ENCODE measurements at regions not wholly inside any gene's neighbourhood (a gene's known extent, or its start where the extent isn't known, plus 50 kb on each side); places are given as distances from the start of the nearest gene placed in this dataset.

DNA sequence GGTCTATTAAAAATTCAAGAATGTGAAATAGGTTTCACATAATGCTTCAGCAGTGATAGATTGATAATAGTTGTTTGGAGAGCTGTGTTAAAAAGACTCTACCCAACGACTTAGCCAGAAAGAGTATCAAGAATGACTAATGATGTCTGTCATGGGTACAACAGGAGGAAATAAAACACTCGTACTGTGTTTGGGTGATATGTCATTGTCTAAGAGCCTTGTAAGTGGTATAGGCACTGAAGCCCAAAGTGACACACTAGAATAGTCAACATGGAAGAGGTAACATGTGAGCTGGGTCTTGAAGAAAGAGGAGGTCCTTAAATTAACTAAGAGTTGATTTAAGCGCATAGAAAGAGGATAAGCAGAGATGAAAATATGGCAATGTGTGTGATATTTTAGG is 471.8 kb upstream of the MAN1A1 start:
- H3K9me3 ChIP-seq, result peaks cover 0 to 5% (median 0%) of the 10 kb centered on the region in 8 donors
- no peak for TF ChIP-seq POLR2AphosphoS5 (IDR thresholded peaks at IDR 0.05)
- no peak for TF ChIP-seq CTCF (IDR thresholded peaks at IDR 0.05 in 8 of 11, conservative IDR thresholded peaks at IDR 0.05 in 3 of 11)
- no peak for TF ChIP-seq POLR2A (IDR thresholded peaks at IDR 0.05)

DNA sequence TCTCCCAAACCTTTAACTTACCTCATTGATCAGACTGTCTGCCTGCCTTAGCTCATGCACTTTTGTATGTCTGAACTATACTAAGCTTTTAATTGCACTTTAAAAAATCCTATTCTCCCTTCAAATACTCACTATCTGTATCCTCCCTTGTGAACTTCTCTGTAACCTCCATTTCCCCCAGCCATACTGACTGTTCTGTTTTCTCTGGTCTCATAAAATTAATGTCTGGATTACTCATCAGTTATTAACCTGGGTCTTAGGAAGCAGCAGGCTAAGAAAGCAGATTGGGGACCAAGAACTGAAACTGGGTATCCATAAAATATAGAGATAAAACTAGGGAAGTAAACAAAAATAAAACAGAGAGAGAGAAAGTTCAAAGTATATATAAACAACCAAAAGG is 469.3 kb upstream of the MAN1A1 start:
- no peak for DNase-seq
- TF ChIP-seq POLR2A (IDR thresholded peaks at IDR 0.05) (no peak), POLR2AphosphoS5 (IDR thresholded peaks at IDR 0.05) (no peak), CTCF (IDR thresholded peaks at IDR 0.05 in 8 of 11, conservative IDR thresholded peaks at IDR 0.05 in 3 of 11) (no peak)
- Histone ChIP-seq H3K27me3 (replicated peaks in 1 of 7) (no peaks in the 10 kb centered on the region), H3K36me3 (no peaks in the 10 kb centered on the region), H3K4me1 (no peaks in the 10 kb centered on the region), H3K27ac (no peak overlapping the region), H3K9me3 (no peaks in the 10 kb centered on the region), H3K4me3 (no peak overlapping the region)
- intact Hi-C loops (cut with DNase I; ENCODE audit: low total_unique reads), result no loop called here

More for the DNA sequence above, 471.8 kb upstream of the MAN1A1 start:
- intact Hi-C loops (cut with DNase I; ENCODE audit: low total_unique reads), result no loop called here
- 55 to 66% (median 62%) methylated on average over 3 of the region's 3 CpGs for WGBS, 5 donors
- Histone ChIP-seq H3K4me1 (no peaks in the 10 kb centered on the region), H3K27me3 (replicated peaks in 1 of 7) (no peaks in the 10 kb centered on the region), H3K4me3 (no peak overlapping the region), H3K27ac (no peak overlapping the region), H3K36me3 (no peaks in the 10 kb centered on the region)
- no peak for DNase-seq

DNA sequence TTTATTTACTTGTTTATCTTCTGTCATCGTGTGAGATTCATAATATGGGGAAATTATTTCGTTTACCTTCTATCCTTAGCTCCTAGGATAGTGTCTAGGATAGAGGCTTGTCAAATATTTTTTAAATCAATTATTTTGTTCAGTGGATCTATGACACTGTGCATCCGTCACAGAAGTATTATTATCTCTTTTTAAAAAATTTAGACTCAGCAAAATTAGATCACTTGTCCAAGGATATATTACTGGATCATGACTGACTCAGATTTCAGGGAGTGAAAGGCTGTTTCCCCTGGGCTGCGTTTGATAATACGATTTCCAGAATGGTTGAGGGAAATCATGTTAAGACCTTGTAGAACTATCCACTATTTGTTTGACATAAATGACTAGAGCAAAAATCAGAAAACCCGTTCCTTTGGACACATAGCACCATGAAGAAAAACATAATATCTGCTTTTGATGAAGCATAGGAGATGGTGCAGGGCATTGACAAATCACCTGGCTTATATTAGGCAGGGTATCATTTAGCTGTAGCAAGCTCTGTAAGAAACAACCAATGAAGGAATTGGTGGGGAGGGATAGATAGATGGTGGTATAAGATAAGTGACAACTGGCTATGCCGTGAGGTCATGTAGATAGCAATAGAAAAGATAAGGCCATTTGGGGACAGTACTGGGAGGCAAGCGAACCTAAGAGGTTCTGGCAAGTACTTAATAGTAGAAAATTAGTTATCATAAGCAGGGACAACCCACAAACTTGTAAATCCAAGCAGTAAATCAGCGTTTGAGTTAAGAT is 465.2 kb upstream of the MAN1A1 start:
- H3K9me3 ChIP-seq, result no peaks in the 10 kb centered on the region
- intact Hi-C loops (cut with DNase I; ENCODE audit: low total_unique reads), result no loop called here
- WGBS, 5 donors, result 78 to 89% (median 84%) methylated on average over 9 of the region's 9 CpGs
- no peaks in the 10 kb centered on the region for H3K4me1 ChIP-seq
- H3K4me3 ChIP-seq, result no peak overlapping the region
- no peak overlapping the region for H3K27ac ChIP-seq
- H3K36me3 ChIP-seq, result no peaks in the 10 kb centered on the region
- TF ChIP-seq POLR2AphosphoS5 (IDR thresholded peaks at IDR 0.05), result no peak
- H3K27me3 ChIP-seq (replicated peaks in 1 of 7), result no peaks in the 10 kb centered on the region
- DNase-seq, result no peak

DNA sequence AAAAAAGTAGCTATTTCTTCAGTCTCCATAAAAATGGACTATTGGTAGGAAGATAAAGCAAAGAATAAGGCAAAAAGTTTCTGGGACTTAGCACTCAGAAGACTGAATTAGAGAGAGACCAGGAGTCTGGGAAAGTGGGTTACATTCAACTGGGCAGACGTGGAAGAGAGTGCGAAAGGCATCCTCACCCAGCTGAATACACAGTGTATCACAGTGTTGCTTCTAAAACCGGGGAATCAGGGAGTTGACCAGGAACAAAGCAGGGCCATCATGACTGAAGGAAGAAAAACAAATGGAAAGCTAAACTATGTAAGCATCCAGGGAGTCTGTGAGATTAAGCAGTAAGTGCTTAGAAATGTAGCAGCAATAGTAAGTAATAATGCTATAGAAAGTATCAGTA is 452.9 kb upstream of the MAN1A1 start:
- Histone ChIP-seq H3K36me3 (no peaks in the 10 kb centered on the region), H3K4me3 (no peak overlapping the region), H3K27me3 (replicated peaks in 1 of 7) (no peaks in the 10 kb centered on the region), H3K4me1 (no peaks in the 10 kb centered on the region), H3K9me3 (no peaks in the 10 kb centered on the region), H3K27ac (no peak overlapping the region)
- no peak for DNase-seq
- 82 to 92% (median 84%) methylated on average over 3 of the region's 3 CpGs for WGBS, 5 donors
- no peak for TF ChIP-seq CTCF (IDR thresholded peaks at IDR 0.05 in 8 of 11, conservative IDR thresholded peaks at IDR 0.05 in 3 of 11)
- TF ChIP-seq POLR2A (IDR thresholded peaks at IDR 0.05), result no peak
- no peak for TF ChIP-seq POLR2AphosphoS5 (IDR thresholded peaks at IDR 0.05)
- intact Hi-C loops (cut with DNase I; ENCODE audit: low total_unique reads), result no loop called here

Data from spleen (tissue), 11 donors.